Kidney epithelial cell (primary cell): ENCODE measurements at regions not wholly inside any gene's neighbourhood (a gene's known extent, or its start where the extent isn't known, plus 50 kb on each side); places are given as distances from the start of the nearest gene placed in this dataset.

ENCODE experiments used
- DNase-seq: peaks from one replicate; pipeline ENCODE4 v3.0.0-alpha.2; 2010; ENCODE audit warnings: low read depth
- H3K27me3 ChIP-seq: 2 replicates; pipeline ENCODE4 v1.6.0; 2011; ENCODE audit warnings: low read length; ENCODE audit not compliant: control insufficient read depth, insufficient read depth
- H3K36me3 ChIP-seq: 2 replicates; pipeline ENCODE4 v1.5.1; 2011; ENCODE audit warnings: low read length; ENCODE audit not compliant: control insufficient read depth, insufficient read depth
- H3K4me3 ChIP-seq: 2 replicates; pipeline ENCODE4 v1.5.1; 2011; ENCODE audit warnings: low read depth, mild to moderate bottlenecking, control low read depth, low read length
- TF ChIP-seq, protein P1 (sequence below): IDR thresholded peaks from 2 replicates; pipeline ENCODE4 v1.5.1; 2011; ENCODE audit warnings: mild to moderate bottlenecking, moderate library complexity, low read length, control low read depth, inconsistent platforms; ENCODE audit not compliant: insufficient read depth, poor library complexity, severe bottlenecking

DNA sequence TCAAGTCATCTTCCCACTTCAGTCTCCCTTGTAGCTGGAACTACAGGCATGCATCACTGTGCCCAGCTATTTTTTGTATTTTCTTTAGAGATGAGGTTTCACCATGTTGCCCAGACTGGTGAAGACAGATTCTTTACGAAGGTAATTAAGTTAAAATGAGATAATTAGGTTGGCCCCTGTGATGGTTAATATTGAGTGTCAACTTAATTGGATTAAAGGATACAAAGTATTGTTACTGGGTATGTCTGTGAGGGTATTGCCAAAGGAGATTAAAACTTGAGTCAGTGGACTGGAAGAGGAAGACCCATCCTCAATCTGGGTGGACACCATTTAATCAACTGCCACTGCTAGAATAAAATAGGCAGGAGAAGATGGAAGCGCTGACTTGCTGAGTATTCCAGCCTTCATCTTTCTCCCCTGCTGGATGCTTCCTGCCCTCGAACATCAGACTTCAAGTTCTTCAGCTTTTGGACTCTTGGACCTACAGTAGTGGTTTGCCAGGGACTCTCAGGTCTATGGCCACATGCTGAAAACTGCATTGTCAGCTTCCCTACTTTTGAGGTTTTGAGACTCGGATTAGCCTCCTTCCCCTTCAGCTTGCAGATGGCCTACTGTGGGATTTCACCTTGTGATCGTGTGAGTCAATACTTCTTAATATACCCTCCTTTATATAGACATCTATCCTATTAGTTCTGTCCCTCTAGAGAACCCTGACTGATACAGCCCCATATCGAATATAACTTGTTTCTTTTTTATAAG is 269.1 kb downstream of the TMX3 start:
- no peaks in the 10 kb centered on the region for H3K36me3 ChIP-seq
- TF ChIP-seq, protein P1, sequence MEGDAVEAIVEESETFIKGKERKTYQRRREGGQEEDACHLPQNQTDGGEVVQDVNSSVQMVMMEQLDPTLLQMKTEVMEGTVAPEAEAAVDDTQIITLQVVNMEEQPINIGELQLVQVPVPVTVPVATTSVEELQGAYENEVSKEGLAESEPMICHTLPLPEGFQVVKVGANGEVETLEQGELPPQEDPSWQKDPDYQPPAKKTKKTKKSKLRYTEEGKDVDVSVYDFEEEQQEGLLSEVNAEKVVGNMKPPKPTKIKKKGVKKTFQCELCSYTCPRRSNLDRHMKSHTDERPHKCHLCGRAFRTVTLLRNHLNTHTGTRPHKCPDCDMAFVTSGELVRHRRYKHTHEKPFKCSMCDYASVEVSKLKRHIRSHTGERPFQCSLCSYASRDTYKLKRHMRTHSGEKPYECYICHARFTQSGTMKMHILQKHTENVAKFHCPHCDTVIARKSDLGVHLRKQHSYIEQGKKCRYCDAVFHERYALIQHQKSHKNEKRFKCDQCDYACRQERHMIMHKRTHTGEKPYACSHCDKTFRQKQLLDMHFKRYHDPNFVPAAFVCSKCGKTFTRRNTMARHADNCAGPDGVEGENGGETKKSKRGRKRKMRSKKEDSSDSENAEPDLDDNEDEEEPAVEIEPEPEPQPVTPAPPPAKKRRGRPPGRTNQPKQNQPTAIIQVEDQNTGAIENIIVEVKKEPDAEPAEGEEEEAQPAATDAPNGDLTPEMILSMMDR, result no peak
- no peaks in the 10 kb centered on the region for H3K27me3 ChIP-seq
- H3K4me3 ChIP-seq, result no peak overlapping the region
- DNase-seq, result no peak

- TF ChIP-seq, protein P1, result no peak
- DNase-seq, result no peak
Observed at GRCh38 chr18:68445136-68445535, 269.8 kb downstream of the TMX3 start.

DNA sequence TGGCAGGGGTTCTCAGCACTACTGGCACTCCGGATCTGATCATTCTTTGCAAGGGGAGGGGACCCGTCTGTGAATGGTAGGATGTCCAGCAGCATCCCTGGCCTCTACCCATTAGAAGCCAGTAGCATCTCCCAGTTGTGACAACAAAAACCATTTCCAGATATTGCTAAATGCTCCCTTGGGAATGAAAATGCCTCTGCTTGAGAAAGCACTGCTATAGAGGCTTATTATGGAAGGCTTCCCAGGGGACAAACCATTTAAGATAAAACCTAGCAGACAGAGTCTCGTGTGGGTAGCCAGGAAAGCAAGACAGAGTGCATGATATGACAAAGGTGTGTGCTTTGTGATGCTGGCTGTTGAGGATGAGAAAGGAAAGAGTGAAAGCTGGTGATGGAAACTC is 273.7 kb downstream of the TMX3 start:
- DNase-seq, result no peak
- TF ChIP-seq, protein P1, result no peak
- Histone ChIP-seq H3K4me3 (no peak overlapping the region), H3K36me3 (no peaks in the 10 kb centered on the region), H3K27me3 (no peaks in the 10 kb centered on the region)

More at GRCh38 chr18:68445136-68445535, 269.8 kb downstream of the TMX3 start:
- Histone ChIP-seq H3K36me3 (no peaks in the 10 kb centered on the region), H3K27me3 (no peaks in the 10 kb centered on the region), H3K4me3 (no peak overlapping the region)

GRCh38 chr18:68440433-68440832 is 274.5 kb downstream of the TMX3 start:
- TF ChIP-seq, protein P1, result no peak
- Histone ChIP-seq H3K4me3 (no peak overlapping the region), H3K27me3 (no peaks in the 10 kb centered on the region)

GRCh38 chr18:68439642-68440041 is 275.3 kb downstream of the TMX3 start:
- H3K4me3 ChIP-seq, result no peak overlapping the region
- no peaks in the 10 kb centered on the region for H3K27me3 ChIP-seq
- DNase-seq, result no peak
- TF ChIP-seq, protein P1, result no peak
- H3K36me3 ChIP-seq, result no peaks in the 10 kb centered on the region

More at GRCh38 chr18:68440433-68440832, 274.5 kb downstream of the TMX3 start:
- DNase-seq, result no peak
- H3K36me3 ChIP-seq, result no peaks in the 10 kb centered on the region

- Histone ChIP-seq H3K36me3 (no peaks in the 10 kb centered on the region), H3K27me3 (no peaks in the 10 kb centered on the region), H3K4me3 (no peak overlapping the region)
- TF ChIP-seq, protein P1, result no peak
- no peak for DNase-seq
Observed at GRCh38 chr18:68438983-68439382, 275.9 kb downstream of the TMX3 start.
